Suprapubic skin (tissue), 3 donors: ENCODE measurements at regions not wholly inside any gene's neighbourhood (a gene's known extent, or its start where the extent isn't known, plus 50 kb on each side); places are given as distances from the start of the nearest gene placed in this dataset.

ENCODE experiments used
- POLR2AphosphoS5 ChIP-seq, 3 donors: sonication (generic); formaldehyde crosslinking; IDR thresholded peaks; one replicate each; pipeline ENCODE4 v1.6.1; 2017; ENCODE audit warnings: antibody characterized with exemption in 3 of 3
- TF ChIP-seq, protein P1 (sequence below), 2 donors: fragments of 200-600 bp in 1 of 2; fragments of 450-650 bp in 1 of 2; sonication (generic) in 1 of 2; IDR thresholded peaks; one replicate each; pipeline ENCODE4 v1.5.1; 2016 to 2019; ENCODE audit warnings: antibody characterized with exemption in 2 of 2, mild to moderate bottlenecking in 1 of 2, moderate library complexity in 1 of 2

GRCh38 chr15:54990793-54991192 lies 205.9 kb downstream of the RSL24D1 start:
- TF ChIP-seq, protein P1, sequence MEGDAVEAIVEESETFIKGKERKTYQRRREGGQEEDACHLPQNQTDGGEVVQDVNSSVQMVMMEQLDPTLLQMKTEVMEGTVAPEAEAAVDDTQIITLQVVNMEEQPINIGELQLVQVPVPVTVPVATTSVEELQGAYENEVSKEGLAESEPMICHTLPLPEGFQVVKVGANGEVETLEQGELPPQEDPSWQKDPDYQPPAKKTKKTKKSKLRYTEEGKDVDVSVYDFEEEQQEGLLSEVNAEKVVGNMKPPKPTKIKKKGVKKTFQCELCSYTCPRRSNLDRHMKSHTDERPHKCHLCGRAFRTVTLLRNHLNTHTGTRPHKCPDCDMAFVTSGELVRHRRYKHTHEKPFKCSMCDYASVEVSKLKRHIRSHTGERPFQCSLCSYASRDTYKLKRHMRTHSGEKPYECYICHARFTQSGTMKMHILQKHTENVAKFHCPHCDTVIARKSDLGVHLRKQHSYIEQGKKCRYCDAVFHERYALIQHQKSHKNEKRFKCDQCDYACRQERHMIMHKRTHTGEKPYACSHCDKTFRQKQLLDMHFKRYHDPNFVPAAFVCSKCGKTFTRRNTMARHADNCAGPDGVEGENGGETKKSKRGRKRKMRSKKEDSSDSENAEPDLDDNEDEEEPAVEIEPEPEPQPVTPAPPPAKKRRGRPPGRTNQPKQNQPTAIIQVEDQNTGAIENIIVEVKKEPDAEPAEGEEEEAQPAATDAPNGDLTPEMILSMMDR (IDR thresholded peaks at IDR 0.05) = no peak
- TF ChIP-seq POLR2AphosphoS5 (IDR thresholded peaks at IDR 0.05) = no peak
